HG03060 (cell line): ENCODE measurements at regions not wholly inside any gene's neighbourhood (a gene's known extent, or its start where the extent isn't known, plus 50 kb on each side); places are given as distances from the start of the nearest gene placed in this dataset.

Experiments used
- ATAC-seq: cut with Tn5 transposase; IDR thresholded peaks from one replicate; pipeline ENCODE4 v1.9.1; 2021; ENCODE audit warnings: low read depth, moderate number of reproducible peaks; ENCODE audit not compliant: unreplicated experiment

- no peak for ATAC-seq
Measured at GRCh38 chr2:7899241-7899640, 782.6 kb upstream of the ID2 start.

DNA sequence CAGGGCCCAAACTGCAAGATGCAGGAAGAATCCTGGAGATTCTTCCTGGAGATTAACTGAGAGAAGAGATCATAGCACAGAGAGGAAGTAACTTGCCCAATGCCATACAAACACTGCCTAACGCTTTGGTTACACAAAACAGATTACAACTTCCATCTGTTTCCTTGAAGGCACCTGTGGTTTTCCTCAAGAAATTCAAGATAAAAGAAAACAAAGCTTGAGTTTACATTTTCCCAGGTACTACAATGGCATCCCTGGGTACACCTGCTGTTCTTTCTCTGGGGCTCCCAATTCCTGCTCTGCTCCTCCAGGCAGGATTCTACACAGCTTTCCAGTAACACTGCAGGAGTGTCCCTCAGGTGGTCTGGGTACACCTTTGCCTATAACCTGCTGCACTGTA, 781.9 kb upstream of the ID2 start:
- no peak for ATAC-seq

- ATAC-seq: no peak
Measured at GRCh38 chr2:7900593-7900992, 781.3 kb upstream of the ID2 start.

DNA sequence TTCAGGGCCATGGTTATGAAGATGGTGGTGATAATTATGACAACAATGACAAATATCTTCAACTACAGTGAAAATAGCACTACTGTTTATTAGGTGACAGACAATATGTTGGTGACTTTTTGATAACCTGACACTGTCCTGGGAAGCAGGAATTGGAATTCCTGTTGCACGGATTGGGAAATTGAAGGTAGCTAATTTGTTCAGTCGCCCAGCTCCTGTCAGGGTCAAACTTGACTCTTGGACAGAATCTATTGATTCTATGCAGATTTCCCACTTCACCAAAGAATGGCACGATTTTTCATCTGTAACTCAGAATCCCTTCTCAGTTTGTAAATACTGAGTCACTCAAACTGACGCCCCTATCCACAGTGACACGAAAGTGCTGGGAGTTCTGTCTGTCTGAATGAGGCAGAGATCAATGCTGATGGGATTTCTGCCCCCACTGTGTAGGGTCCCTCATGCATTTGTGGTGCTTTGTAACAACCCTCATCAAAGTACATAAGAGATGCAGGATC, 779.5 kb upstream of the ID2 start:
- ATAC-seq: no peak

GRCh38 chr2:7904319-7904718, 777.5 kb upstream of the ID2 start:
- no peak for ATAC-seq

DNA sequence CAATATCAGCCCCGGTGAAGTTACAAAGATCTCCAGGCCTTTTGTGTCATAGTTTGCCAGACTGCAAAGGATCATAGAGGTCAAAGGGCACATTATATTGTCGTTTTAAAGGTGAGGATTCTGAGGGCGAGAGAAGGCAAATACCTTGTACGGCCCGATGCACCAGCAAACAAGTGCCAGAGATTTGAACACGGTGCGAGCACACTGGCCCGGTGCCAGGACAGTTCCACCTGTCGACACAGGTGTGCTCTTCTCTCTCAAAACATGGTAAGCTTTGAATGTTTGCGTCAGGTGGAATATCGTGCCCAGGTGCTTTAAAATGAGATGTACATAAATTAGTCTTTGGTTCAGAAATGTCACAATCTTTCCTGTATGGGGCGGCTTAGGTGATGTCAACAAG, 776.1 kb upstream of the ID2 start:
- no peak for ATAC-seq

DNA sequence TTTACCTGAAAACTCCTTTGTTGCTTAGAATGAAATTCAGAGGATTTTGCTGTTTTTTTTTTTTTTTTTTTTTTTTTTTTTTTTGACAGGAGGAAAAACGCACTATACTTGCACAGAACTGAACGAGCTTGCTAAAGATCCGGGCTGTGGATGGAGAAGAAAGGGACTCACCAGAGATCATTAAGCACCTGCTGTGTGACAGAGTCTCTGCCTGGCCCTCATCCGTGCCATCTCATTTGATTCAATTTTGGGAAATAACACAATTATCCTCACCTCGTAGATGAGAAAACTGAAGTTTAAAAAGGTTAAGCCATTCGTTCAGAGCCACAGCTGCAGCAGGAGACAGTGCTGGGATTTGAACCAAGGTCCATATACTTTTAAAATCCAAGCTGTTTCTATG, 775.4 kb upstream of the ID2 start:
- no peak for ATAC-seq

GRCh38 chr2:7907041-7907440, 774.8 kb upstream of the ID2 start:
- ATAC-seq: no peak

DNA sequence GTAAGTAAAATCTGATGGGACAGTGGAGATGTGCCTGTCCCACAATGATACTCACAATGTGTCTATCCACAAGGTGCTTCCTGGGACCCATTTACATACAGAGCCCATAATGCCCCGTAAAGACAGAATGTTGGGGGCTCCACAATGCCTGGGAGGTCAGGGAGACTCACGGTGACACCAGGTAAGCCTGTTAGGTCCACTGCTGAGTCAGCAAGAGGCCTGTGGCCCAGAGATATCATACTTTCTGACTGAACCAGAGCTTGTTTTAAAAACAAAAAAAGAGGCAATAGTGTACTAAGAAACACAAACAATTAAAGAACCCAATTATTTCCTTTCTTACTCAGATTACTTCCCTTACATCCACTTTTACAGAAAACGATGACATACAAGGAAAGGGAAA, 771.1 kb upstream of the ID2 start:
- ATAC-seq: no peak

GRCh38 chr2:7911196-7911595, 770.7 kb upstream of the ID2 start:
- no peak for ATAC-seq

GRCh38 chr2:7913974-7914373, 767.9 kb upstream of the ID2 start:
- no peak for ATAC-seq

- ATAC-seq: no peak
Measured at GRCh38 chr2:7915302-7916091, 766.4 kb upstream of the ID2 start.

GRCh38 chr2:7916670-7917069, 765.2 kb upstream of the ID2 start:
- no peak for ATAC-seq

DNA sequence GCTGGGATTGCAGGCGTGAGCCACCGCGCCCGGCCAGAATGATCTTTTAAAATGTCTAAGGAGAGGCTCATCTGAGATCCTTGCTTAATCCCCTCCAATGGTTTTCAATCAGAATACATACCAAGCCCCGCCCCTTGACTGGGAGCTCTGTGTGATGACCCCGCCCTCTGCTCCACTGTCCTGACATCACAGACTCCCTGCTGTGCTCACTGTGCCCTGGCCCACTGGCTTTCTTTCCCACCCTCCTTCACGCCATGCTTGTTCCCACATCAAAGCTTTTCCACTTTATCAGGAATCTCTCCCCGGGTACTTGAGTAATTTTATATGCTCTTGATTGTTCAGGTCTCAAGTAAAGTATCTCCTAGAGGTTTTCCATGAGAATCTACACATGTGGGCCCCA, 762.3 kb upstream of the ID2 start:
- no peak for ATAC-seq

DNA sequence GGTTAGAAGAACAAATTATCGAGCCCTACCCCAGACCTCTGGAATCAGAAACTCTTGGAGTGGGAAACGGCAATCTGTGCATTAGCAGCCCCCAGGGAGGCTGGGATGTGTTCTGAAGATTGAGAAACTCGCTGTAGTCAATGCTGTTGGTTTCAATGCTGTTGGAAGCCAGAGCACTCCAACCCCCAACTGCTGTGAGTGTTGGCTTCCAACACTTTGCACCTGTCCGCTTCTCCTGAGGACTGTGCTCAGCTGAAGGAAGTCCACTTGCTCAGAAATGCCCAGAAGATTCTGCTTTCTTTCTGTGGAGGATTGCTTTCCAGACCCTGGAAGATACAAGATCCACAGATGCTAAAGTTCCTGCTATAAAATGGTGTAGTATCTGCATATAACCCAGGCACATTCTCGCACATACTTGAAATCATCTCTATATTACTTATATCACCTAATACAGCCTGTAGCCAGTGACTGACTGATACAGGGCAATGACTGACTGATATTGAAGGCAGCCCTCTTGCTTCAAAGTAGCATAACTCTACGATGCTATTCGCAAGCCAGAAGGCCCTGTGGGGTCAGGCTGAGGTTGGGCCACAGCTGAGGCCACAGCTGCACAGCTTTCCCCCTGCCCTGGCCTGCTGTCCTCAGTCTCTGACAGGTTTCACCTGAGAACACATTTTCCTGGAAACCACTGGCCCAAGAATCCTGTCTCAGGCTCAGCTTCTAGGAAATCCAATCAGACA, 757.7 kb upstream of the ID2 start:
- ATAC-seq: no peak

DNA sequence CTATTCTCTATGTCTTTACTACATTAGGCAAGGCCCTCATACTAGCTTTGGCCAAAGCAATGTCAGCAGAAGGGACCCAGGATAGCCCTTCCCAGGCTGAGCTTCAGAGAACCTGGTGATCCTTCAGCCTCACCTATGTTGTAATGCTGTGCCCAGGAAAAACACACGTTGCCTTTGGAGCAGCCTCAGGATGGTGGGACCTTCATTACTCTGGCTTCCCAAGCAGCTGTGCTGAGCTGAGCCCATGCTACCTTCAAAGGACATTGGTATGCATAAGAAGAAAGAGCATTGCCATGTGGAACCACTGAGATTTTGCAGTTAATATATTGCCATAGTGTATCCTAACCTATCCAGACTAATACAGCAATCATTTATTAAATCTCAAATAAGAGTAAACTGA, 756.4 kb upstream of the ID2 start:
- no peak for ATAC-seq

GRCh38 chr2:7927691-7928090, 754.2 kb upstream of the ID2 start:
- ATAC-seq: no peak

DNA sequence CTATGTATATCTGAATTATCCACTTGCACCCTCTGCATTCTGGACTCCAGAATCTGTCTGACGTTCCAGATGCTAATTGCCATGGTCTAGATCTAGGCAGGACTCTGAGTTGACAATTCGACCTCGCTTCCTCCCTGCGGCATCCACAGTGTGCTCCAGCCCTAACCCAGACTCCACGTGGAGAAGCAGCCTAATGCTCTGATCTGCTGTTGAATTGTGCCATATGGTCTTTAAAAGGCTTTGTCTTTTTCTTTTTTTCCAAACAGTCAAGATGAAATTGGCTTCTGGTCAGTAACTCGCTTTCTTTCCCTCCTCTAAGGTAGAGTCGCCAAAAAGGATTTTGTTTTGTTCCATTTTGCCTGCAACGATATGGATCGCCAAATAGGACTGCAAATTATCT, 752.6 kb upstream of the ID2 start:
- ATAC-seq: no peak

- ATAC-seq: no peak
Measured at GRCh38 chr2:7930800-7931635, 750.8 kb upstream of the ID2 start.

GRCh38 chr2:7931808-7932207, 750.0 kb upstream of the ID2 start:
- ATAC-seq: no peak

GRCh38 chr2:7933672-7934071, 748.2 kb upstream of the ID2 start:
- ATAC-seq: no peak
